ENCODE measurements at regions not wholly inside any gene's neighbourhood (a gene's known extent, or its start where the extent isn't known, plus 50 kb on each side); places are given as distances from the start of the nearest gene placed in this dataset.

DNA sequence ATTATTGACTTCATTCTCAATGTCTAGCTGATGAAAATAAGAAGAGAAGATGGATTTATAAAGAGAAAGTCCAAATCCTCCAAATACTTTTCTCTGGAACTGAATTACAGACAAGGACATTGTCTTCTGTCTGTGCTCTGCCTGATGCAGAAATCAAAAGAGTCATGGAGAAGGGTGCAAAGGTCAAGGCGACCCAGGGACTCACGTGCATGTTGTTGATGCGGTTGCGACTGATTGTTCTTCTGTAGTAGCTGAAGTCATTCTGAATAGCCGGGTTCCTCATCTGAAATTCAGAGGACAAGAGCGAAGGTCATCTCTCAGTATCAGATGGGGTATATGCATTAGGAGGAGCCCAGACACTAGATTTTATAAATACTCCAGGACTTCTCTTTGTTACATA, 104.4 kb downstream of the CYRIA start:
- FAIRE-seq (no peak), DNase-seq (ENCODE audit: low read depth in 1 of 2, low spot score in 2 of 2) (no peak)
- no peak overlapping the region for H3K18ac ChIP-seq (ENCODE audit: extremely low read depth, low read length)
- no peak overlapping the region for H3K23ac ChIP-seq (ENCODE audit: insufficient read length)
- no peak overlapping the region for H3K4me2 ChIP-seq (ENCODE audit: insufficient read depth in 1 of 2, low read depth in 2 of 2, low read length in 2 of 2)
- no peaks in the 10 kb centered on the region for H3K23me2 ChIP-seq (ENCODE audit: low read depth, low read length)
- no peak overlapping the region for H2BK15ac ChIP-seq (ENCODE audit: low read length)
- H4K5ac ChIP-seq (ENCODE audit: insufficient read length, low read depth, low read length) = no peak overlapping the region
- WGBS, 2 experiments (ENCODE audit: extremely low coverage in 1 of 2, insufficient coverage in 1 of 2, insufficient read length in 1 of 2, insufficient replicate concordance in 2 of 2, low coverage in 1 of 2, low lambda C conversion rate in 2 of 2, missing lambda C conversion rate in 1 of 2) = 90% methylated on average over 6 of the region's 6 CpGs; no CpG with 5 or more reads in 1 of the 2 experiments
- no peak overlapping the region for H4K8ac ChIP-seq (ENCODE audit: extremely low read depth, insufficient read depth, low read length)
- no peak overlapping the region for H3K4me3 ChIP-seq (ENCODE audit: extremely low read depth in 1 of 4, insufficient read depth in 2 of 4, low read depth in 3 of 4, low read length in 4 of 4)
- H2BK120ac ChIP-seq (replicated peaks; ENCODE audit: low read depth, low read length) = no peak overlapping the region
- H3K4ac ChIP-seq (replicated peaks; ENCODE audit: insufficient read length, low read depth, low read length) = no peak overlapping the region
- H4K91ac ChIP-seq (replicated peaks; ENCODE audit: insufficient read length, low read length) = no peak overlapping the region
- CTCF ChIA-PET (ENCODE audit: partially characterized antibody) = interaction anchor here (1.0 to 2.3 kb wide), 6 partner anchors 9 to 196 kb away, joined by 3 to 14 read pairs (median 6); no protein-coding TSS in a partner anchor
- no peak overlapping the region for H3K9ac ChIP-seq (replicated peaks in 1 of 4; ENCODE audit: extremely low read depth in 1 of 4, low read depth in 3 of 4, low read length in 3 of 4)
- no peak overlapping the region for H2BK20ac ChIP-seq (ENCODE audit: low read length)
- H2AFZ ChIP-seq (ENCODE audit: low read length) = no peak overlapping the region
- no peak overlapping the region for H2AK5ac ChIP-seq (ENCODE audit: low read depth, low read length)
- POLR2A ChIA-PET (ENCODE audit: partially characterized antibody) = no interaction called here
- peaks cover 0 to 3% (median 0%) of the 10 kb centered on the region in 4 experiments; a peak in 1 of 7 replicates for H3K4me1 ChIP-seq (replicated peaks in 1 of 4; ENCODE audit: control insufficient read depth in 3 of 4, insufficient read depth in 4 of 4, low read length in 3 of 4)
- H3K79me1 ChIP-seq (ENCODE audit: low read depth, low read length) = no peaks in the 10 kb centered on the region
- no peaks in the 10 kb centered on the region for H3K36me3 ChIP-seq (ENCODE audit: control insufficient read depth in 2 of 4, insufficient read depth in 4 of 4, low read length in 3 of 4)
- H3K14ac ChIP-seq (ENCODE audit: insufficient read length) = no peak overlapping the region
- no peak overlapping the region for H2BK5ac ChIP-seq (ENCODE audit: low read depth, low read length)
- H3K79me2 ChIP-seq (ENCODE audit: control insufficient read depth in 1 of 2, insufficient read depth in 2 of 2, low read length in 2 of 2) = no peaks in the 10 kb centered on the region
- no peak overlapping the region for H2BK12ac ChIP-seq (ENCODE audit: low read depth, low read length)
- H3K27ac ChIP-seq (ENCODE audit: low read depth, low read length) = no peak overlapping the region
- H3K9me3 ChIP-seq (ENCODE audit: insufficient read depth in 2 of 2, low read depth in 1 of 2, low read length in 1 of 2) = no peaks in the 10 kb centered on the region
- no peaks in the 10 kb centered on the region for H4K20me1 ChIP-seq (replicated peaks in 1 of 2; ENCODE audit: control insufficient read depth in 1 of 2, insufficient read depth in 2 of 2, low read length in 2 of 2)
- H3K27me3 ChIP-seq (replicated peaks in 1 of 4; ENCODE audit: control insufficient read depth in 3 of 4, extremely low read depth in 1 of 4, insufficient read depth in 3 of 4, low read length in 3 of 4) = no peaks in the 10 kb centered on the region
- H3K56ac ChIP-seq (replicated peaks; ENCODE audit: insufficient read length, low read depth, low read length) = no peak overlapping the region
- TF ChIP-seq, protein P1, sequence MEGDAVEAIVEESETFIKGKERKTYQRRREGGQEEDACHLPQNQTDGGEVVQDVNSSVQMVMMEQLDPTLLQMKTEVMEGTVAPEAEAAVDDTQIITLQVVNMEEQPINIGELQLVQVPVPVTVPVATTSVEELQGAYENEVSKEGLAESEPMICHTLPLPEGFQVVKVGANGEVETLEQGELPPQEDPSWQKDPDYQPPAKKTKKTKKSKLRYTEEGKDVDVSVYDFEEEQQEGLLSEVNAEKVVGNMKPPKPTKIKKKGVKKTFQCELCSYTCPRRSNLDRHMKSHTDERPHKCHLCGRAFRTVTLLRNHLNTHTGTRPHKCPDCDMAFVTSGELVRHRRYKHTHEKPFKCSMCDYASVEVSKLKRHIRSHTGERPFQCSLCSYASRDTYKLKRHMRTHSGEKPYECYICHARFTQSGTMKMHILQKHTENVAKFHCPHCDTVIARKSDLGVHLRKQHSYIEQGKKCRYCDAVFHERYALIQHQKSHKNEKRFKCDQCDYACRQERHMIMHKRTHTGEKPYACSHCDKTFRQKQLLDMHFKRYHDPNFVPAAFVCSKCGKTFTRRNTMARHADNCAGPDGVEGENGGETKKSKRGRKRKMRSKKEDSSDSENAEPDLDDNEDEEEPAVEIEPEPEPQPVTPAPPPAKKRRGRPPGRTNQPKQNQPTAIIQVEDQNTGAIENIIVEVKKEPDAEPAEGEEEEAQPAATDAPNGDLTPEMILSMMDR (IDR thresholded peaks at IDR 0.05; ENCODE audit: control extremely low read depth in 1 of 3, insufficient read depth in 1 of 3, low read depth in 1 of 3, low read length in 3 of 3) = no peak
- TF ChIP-seq CTBP2 (IDR thresholded peaks at IDR 0.05; ENCODE audit: borderline replicate concordance, insufficient read depth, insufficient read length, low read length) (no peak), POU5F1 (IDR thresholded peaks at IDR 0.05; ENCODE audit: low read depth, low read length) (no peak), JUN (IDR thresholded peaks at IDR 0.05; ENCODE audit: low read depth, low read length) (no peak), EZH2 (IDR thresholded peaks at IDR 0.05; ENCODE audit: low read depth, low read length, severe bottlenecking) (no peak), RNF2 (IDR thresholded peaks at IDR 0.05; ENCODE audit: borderline replicate concordance, low read depth, low read length, missing control alignments, poor library complexity, severe bottlenecking) (no peak), TEAD4 (IDR thresholded peaks at IDR 0.05; ENCODE audit: low read depth, low read length) (no peak), NRF1 (IDR thresholded peaks at IDR 0.05; ENCODE audit: low read depth, low read length) (no peak)
- TF ChIP-seq, protein P2, sequence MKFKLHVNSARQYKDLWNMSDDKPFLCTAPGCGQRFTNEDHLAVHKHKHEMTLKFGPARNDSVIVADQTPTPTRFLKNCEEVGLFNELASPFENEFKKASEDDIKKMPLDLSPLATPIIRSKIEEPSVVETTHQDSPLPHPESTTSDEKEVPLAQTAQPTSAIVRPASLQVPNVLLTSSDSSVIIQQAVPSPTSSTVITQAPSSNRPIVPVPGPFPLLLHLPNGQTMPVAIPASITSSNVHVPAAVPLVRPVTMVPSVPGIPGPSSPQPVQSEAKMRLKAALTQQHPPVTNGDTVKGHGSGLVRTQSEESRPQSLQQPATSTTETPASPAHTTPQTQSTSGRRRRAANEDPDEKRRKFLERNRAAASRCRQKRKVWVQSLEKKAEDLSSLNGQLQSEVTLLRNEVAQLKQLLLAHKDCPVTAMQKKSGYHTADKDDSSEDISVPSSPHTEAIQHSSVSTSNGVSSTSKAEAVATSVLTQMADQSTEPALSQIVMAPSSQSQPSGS (IDR thresholded peaks at IDR 0.05; ENCODE audit: low read length) = no peak

All from H1 (cell line).